Erythroblast (primary cell): ENCODE measurements at regions not wholly inside any gene's neighbourhood (a gene's known extent, or its start where the extent isn't known, plus 50 kb on each side); places are given as distances from the start of the nearest gene placed in this dataset.

Experiments
- GATA1 ChIP-seq: IDR thresholded peaks from 2 replicates; pipeline ENCODE4 v1.6.1; 2011; ENCODE audit warnings: low read depth, mild to moderate bottlenecking, control low read depth, low read length, moderate library complexity
- POLR2A ChIP-seq: IDR thresholded peaks from 2 replicates; pipeline ENCODE4 v1.6.1; 2011; ENCODE audit warnings: mild to moderate bottlenecking, low read length

- TF ChIP-seq POLR2A: no peak
- TF ChIP-seq GATA1: no peak
These were observed 678.1 kb upstream of the SLC8A1 start for GRCh38 chr2:41129988-41130387.
